ENCODE measurements at regions not wholly inside any gene's neighbourhood (a gene's known extent, or its start where the extent isn't known, plus 50 kb on each side); places are given as distances from the start of the nearest gene placed in this dataset.
"Not testable (repeated sequence)": the region's sequence is repeated elsewhere in the genome, so short reads cannot be mapped to it uniquely, and the experiment has no call there.

GRCh38 chr3:98688363-98688762 lies 74.8 kb upstream of the ST3GAL6 start:
- TF ChIP-seq CTCF (IDR thresholded peaks at IDR 0.05; ENCODE audit: control insufficient read depth, insufficient read depth, low read depth, low read length, missing control alignments) = no peak
- DNase-seq (ENCODE audit: low read depth) = no peak
- no peak overlapping the region for H3K4me3 ChIP-seq (ENCODE audit: control insufficient read depth, low read depth, low read length)

- H3K4me3 ChIP-seq (ENCODE audit: control insufficient read depth, low read depth, low read length) = no peak overlapping the region
- no peak for TF ChIP-seq CTCF (IDR thresholded peaks at IDR 0.05; ENCODE audit: control insufficient read depth, insufficient read depth, low read depth, low read length, missing control alignments)
- no peak for DNase-seq (ENCODE audit: low read depth)
Measured at GRCh38 chr3:98690876-98691275, 72.3 kb upstream of the ST3GAL6 start.

- TF ChIP-seq CTCF (IDR thresholded peaks at IDR 0.05; ENCODE audit: control insufficient read depth, insufficient read depth, low read depth, low read length, missing control alignments) = no peak
- no peak for DNase-seq (ENCODE audit: low read depth)
- no peak overlapping the region for H3K4me3 ChIP-seq (ENCODE audit: control insufficient read depth, low read depth, low read length)
Measured at GRCh38 chr3:98691897-98692296, 71.2 kb upstream of the ST3GAL6 start.

- TF ChIP-seq CTCF (IDR thresholded peaks at IDR 0.05; ENCODE audit: control insufficient read depth, insufficient read depth, low read depth, low read length, missing control alignments) = no peak
- DNase-seq (ENCODE audit: low read depth) = no peak
- no peak overlapping the region for H3K4me3 ChIP-seq (ENCODE audit: control insufficient read depth, low read depth, low read length)
Measured at GRCh38 chr3:98692787-98693473, 70.2 kb upstream of the ST3GAL6 start.

- no peak for DNase-seq (ENCODE audit: low read depth)
Measured at GRCh38 chr3:98695796-98696195, 67.3 kb upstream of the ST3GAL6 start.

GRCh38 chr3:98696296-98696695 lies 66.8 kb upstream of the ST3GAL6 start:
- DNase-seq (ENCODE audit: low read depth); H3K4me3 ChIP-seq (ENCODE audit: control insufficient read depth, low read depth, low read length): not testable (repeated sequence)

More at GRCh38 chr3:98695796-98696195, 67.3 kb upstream of the ST3GAL6 start:
- H3K4me3 ChIP-seq (ENCODE audit: control insufficient read depth, low read depth, low read length) = no peak overlapping the region
- no peak for TF ChIP-seq CTCF (IDR thresholded peaks at IDR 0.05; ENCODE audit: control insufficient read depth, insufficient read depth, low read depth, low read length, missing control alignments)

- no peak for TF ChIP-seq CTCF (IDR thresholded peaks at IDR 0.05; ENCODE audit: control insufficient read depth, insufficient read depth, low read depth, low read length, missing control alignments)
- no peak overlapping the region for H3K4me3 ChIP-seq (ENCODE audit: control insufficient read depth, low read depth, low read length)
- DNase-seq (ENCODE audit: low read depth) = no peak
Measured at GRCh38 chr3:98697225-98697624, 65.9 kb upstream of the ST3GAL6 start.

Data from AG09309 (cell line).